Activated naive CD4-positive, alpha-beta T cell treated with anti-CD3 and anti-CD28 coated beads for 36 hours (primary cell): ENCODE measurements at regions not wholly inside any gene's neighbourhood (a gene's known extent, or its start where the extent isn't known, plus 50 kb on each side); places are given as distances from the start of the nearest gene placed in this dataset.
"Not testable (repeated sequence)": the region's sequence is repeated elsewhere in the genome, so short reads cannot be mapped to it uniquely, and the experiment has no call there.

ENCODE experiments used
- CTCF ChIA-PET: fragments of 350-600 bp; sonication (Branson Sonifier 250); formaldehyde crosslinking; loops from one replicate; lab custom pipeline; 2021; ENCODE audit warnings: antibody characterized with exemption; lab: Charles Lee
- DNase-seq: peaks from one replicate; pipeline ENCODE4 v3.0.0-alpha.2; 2020
- H3K27ac Mint-ChIP-seq: one replicate; pipeline ENCODE4 v1.8.0; 2021; ENCODE audit warnings: mild to moderate bottlenecking, mixed read lengths
- H3K27me3 Mint-ChIP-seq: one replicate; pipeline ENCODE4 v1.8.0; 2021; ENCODE audit warnings: low read depth, mixed read lengths
- H3K36me3 Mint-ChIP-seq: one replicate; pipeline ENCODE4 v1.8.0; 2021; ENCODE audit warnings: low read depth, mixed read lengths
- H3K4me1 Mint-ChIP-seq: one replicate; pipeline ENCODE4 v1.8.0; 2021; ENCODE audit warnings: low read depth, mixed read lengths
- H3K4me3 Mint-ChIP-seq: one replicate; pipeline ENCODE4 v1.8.0; 2021; ENCODE audit warnings: mild to moderate bottlenecking, moderate library complexity, mixed read lengths
- H3K9me3 Mint-ChIP-seq: one replicate; pipeline ENCODE4 v1.8.0; 2021; ENCODE audit warnings: mixed read lengths
- intact Hi-C: fragments of 100-400 bp; cut with micrococcal nuclease; formaldehyde crosslinking; loops from one replicate; pipeline ENCODE4 v1.15.1; 2023

GRCh38 chr1:168490306-168490705, 53.5 kb downstream of the XCL2 start:
- DNase-seq: no peak
- Mint-ChIP-seq H3K27ac (no peak overlapping the region), H3K27me3 (no peaks in the 10 kb centered on the region), H3K9me3 (no peaks in the 10 kb centered on the region), H3K4me1 (peaks cover 10% of the 10 kb centered on the region), H3K36me3 (no peaks in the 10 kb centered on the region), H3K4me3 (no peak overlapping the region)
- CTCF ChIA-PET: no interaction called here
- intact Hi-C loops: no loop called here

GRCh38 chr1:168488138-168488537, 55.7 kb downstream of the XCL2 start:
- no peaks in the 10 kb centered on the region for H3K36me3 Mint-ChIP-seq

GRCh38 chr1:168486820-168487219, 57.0 kb downstream of the XCL2 start:
- H3K27ac Mint-ChIP-seq, H3K36me3 Mint-ChIP-seq, H3K4me3 Mint-ChIP-seq, DNase-seq, H3K27me3 Mint-ChIP-seq, CTCF ChIA-PET, intact Hi-C loops, H3K9me3 Mint-ChIP-seq: not testable (repeated sequence)
- H3K4me1 Mint-ChIP-seq: peaks cover 27% of the 10 kb centered on the region

More at GRCh38 chr1:168488138-168488537, 55.7 kb downstream of the XCL2 start:
- Mint-ChIP-seq H3K4me3 (no peak overlapping the region), H3K4me1 (peaks cover 26% of the 10 kb centered on the region), H3K27ac (no peak overlapping the region), H3K9me3 (no peaks in the 10 kb centered on the region), H3K27me3 (no peaks in the 10 kb centered on the region)
- intact Hi-C loops: no loop called here
- no peak for DNase-seq
- CTCF ChIA-PET: no interaction called here

GRCh38 chr1:168485048-168485447, 58.7 kb downstream of the XCL2 start:
- no peaks in the 10 kb centered on the region for H3K36me3 Mint-ChIP-seq
- no peak for DNase-seq
- CTCF ChIA-PET: interaction anchor here (1.6 kb wide), 1 partner anchor 45 kb away, joined by 6 read pairs; no protein-coding TSS in a partner anchor
- H3K9me3 Mint-ChIP-seq: no peaks in the 10 kb centered on the region
- H3K27me3 Mint-ChIP-seq: no peaks in the 10 kb centered on the region
- intact Hi-C loops: loop anchor here (2.0 kb wide), 1 partner anchor 16 kb away; no protein-coding TSS in a partner anchor
- peaks cover 30% of the 10 kb centered on the region for H3K4me1 Mint-ChIP-seq
- no peak overlapping the region for H3K4me3 Mint-ChIP-seq
- H3K27ac Mint-ChIP-seq: no peak overlapping the region

- intact Hi-C loops: loop anchor here (2.0 to 5.0 kb wide), 2 partner anchors 17 to 48 kb away; no protein-coding TSS in a partner anchor
- Mint-ChIP-seq H3K4me3 (no peak overlapping the region), H3K36me3 (no peaks in the 10 kb centered on the region), H3K27ac (no peak overlapping the region), H3K9me3 (no peaks in the 10 kb centered on the region), H3K27me3 (no peaks in the 10 kb centered on the region), H3K4me1 (peaks cover 30% of the 10 kb centered on the region)
- no peak for DNase-seq
- CTCF ChIA-PET: interaction anchor here (1.6 kb wide), 1 partner anchor 44 kb away, joined by 6 read pairs; no protein-coding TSS in a partner anchor
Measured at GRCh38 chr1:168484083-168484482, 59.7 kb downstream of the XCL2 start.

GRCh38 chr1:168483539-168483938, 60.3 kb downstream of the XCL2 start:
- Mint-ChIP-seq H3K27ac (no peak overlapping the region), H3K27me3 (no peaks in the 10 kb centered on the region), H3K36me3 (no peaks in the 10 kb centered on the region), H3K4me3 (no peak overlapping the region), H3K9me3 (no peaks in the 10 kb centered on the region), H3K4me1 (peaks cover 30% of the 10 kb centered on the region)
- no peak for DNase-seq
- intact Hi-C loops: loop anchor here (5.0 kb wide), 1 partner anchor 49 kb away; no protein-coding TSS in a partner anchor
- CTCF ChIA-PET: no interaction called here

- Mint-ChIP-seq H3K27ac (no peak overlapping the region), H3K4me3 (no peak overlapping the region), H3K36me3 (no peaks in the 10 kb centered on the region), H3K4me1 (peaks cover 33% of the 10 kb centered on the region), H3K27me3 (no peaks in the 10 kb centered on the region), H3K9me3 (no peaks in the 10 kb centered on the region)
- intact Hi-C loops: loop anchor here (5.0 kb wide), 1 partner anchor 50 kb away; no protein-coding TSS in a partner anchor
- CTCF ChIA-PET: interaction anchor here (0.6 to 1.2 kb wide), 2 partner anchors 60 to 139 kb away, joined by 3 to 4 read pairs; no protein-coding TSS in a partner anchor
- no peak for DNase-seq
Measured at GRCh38 chr1:168482106-168482505, 61.7 kb downstream of the XCL2 start.

GRCh38 chr1:168481586-168481985, 62.2 kb downstream of the XCL2 start:
- Mint-ChIP-seq H3K27me3 (no peaks in the 10 kb centered on the region), H3K36me3 (no peaks in the 10 kb centered on the region), H3K4me3 (no peak overlapping the region), H3K4me1 (peaks cover 35% of the 10 kb centered on the region), H3K27ac (no peak overlapping the region), H3K9me3 (no peaks in the 10 kb centered on the region)
- DNase-seq: no peak
- CTCF ChIA-PET: interaction anchor here (1.2 kb wide), 1 partner anchor 139 kb away, joined by 4 read pairs; no protein-coding TSS in a partner anchor
- intact Hi-C loops: loop anchor here (5.0 kb wide), 1 partner anchor 51 kb away; no protein-coding TSS in a partner anchor

- Mint-ChIP-seq H3K27me3 (no peaks in the 10 kb centered on the region), H3K4me3 (no peak overlapping the region), H3K9me3 (no peaks in the 10 kb centered on the region), H3K36me3 (no peaks in the 10 kb centered on the region), H3K4me1 (peaks cover 36% of the 10 kb centered on the region), H3K27ac (no peak overlapping the region)
- CTCF ChIA-PET: no interaction called here
- intact Hi-C loops: loop anchor here (5.0 kb wide), 1 partner anchor 51 kb away; no protein-coding TSS in a partner anchor
- no peak for DNase-seq
Measured at GRCh38 chr1:168480997-168481396, 62.8 kb downstream of the XCL2 start.

GRCh38 chr1:168477792-168478191, 66.0 kb downstream of the XCL2 start:
- no peak overlapping the region for H3K4me3 Mint-ChIP-seq
- CTCF ChIA-PET: no interaction called here

GRCh38 chr1:168476588-168477385, 67.0 kb downstream of the XCL2 start:
- Mint-ChIP-seq H3K9me3 (peaks cover 12% of the 10 kb centered on the region), H3K27me3 (no peaks in the 10 kb centered on the region), H3K36me3 (no peaks in the 10 kb centered on the region), H3K4me3 (no peak overlapping the region), H3K4me1 (peaks cover 14% of the 10 kb centered on the region), H3K27ac (no peak overlapping the region)
- CTCF ChIA-PET: no interaction called here
- no peak for DNase-seq
- intact Hi-C loops: no loop called here

More at GRCh38 chr1:168477792-168478191, 66.0 kb downstream of the XCL2 start:
- Mint-ChIP-seq H3K4me1 (peaks cover 14% of the 10 kb centered on the region), H3K36me3 (no peaks in the 10 kb centered on the region), H3K27ac (no peak overlapping the region), H3K9me3 (peaks cover 12% of the 10 kb centered on the region), H3K27me3 (no peaks in the 10 kb centered on the region)
- intact Hi-C loops: no loop called here
- no peak for DNase-seq

- intact Hi-C loops: no loop called here
Measured at GRCh38 chr1:168474322-168474721, 69.5 kb downstream of the XCL2 start.

More at GRCh38 chr1:168474322-168474721, 69.5 kb downstream of the XCL2 start:
- no peaks in the 10 kb centered on the region for H3K27me3 Mint-ChIP-seq
- H3K9me3 Mint-ChIP-seq: peaks cover 12% of the 10 kb centered on the region
- CTCF ChIA-PET: no interaction called here
- H3K36me3 Mint-ChIP-seq: no peaks in the 10 kb centered on the region
- peaks cover 26% of the 10 kb centered on the region for H3K4me1 Mint-ChIP-seq
- H3K4me3 Mint-ChIP-seq: no peak overlapping the region
- DNase-seq: no peak
- H3K27ac Mint-ChIP-seq: no peak overlapping the region
